ENCODE measurements at regions not wholly inside any gene's neighbourhood (a gene's known extent, or its start where the extent isn't known, plus 50 kb on each side); places are given as distances from the start of the nearest gene placed in this dataset.
"Not testable (repeated sequence)": the region's sequence is repeated elsewhere in the genome, so short reads cannot be mapped to it uniquely, and the experiment has no call there.

DNA sequence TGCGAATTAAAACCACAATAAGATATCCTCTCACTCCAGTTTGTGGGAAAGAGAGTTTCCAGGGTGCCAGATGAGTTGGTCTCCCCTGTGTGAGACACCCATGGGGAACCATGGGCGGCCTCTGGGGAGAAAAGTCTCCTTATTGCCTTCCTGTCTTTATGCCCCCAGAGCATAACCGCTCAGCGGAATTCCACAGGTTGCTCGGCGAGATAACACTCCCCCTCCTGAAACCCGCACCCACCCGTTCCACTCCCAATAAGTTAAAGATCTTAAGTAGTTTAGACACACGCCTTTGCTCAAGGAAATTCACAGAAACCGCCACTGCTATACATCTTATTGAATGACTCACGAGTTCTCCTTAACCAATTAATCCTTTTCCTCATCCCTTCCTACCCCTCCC, 1361.6 kb downstream of the CDH11 start:
- TF ChIP-seq POLR2A (IDR thresholded peaks at IDR 0.05) = not testable (repeated sequence)
- TF ChIP-seq, protein P1, sequence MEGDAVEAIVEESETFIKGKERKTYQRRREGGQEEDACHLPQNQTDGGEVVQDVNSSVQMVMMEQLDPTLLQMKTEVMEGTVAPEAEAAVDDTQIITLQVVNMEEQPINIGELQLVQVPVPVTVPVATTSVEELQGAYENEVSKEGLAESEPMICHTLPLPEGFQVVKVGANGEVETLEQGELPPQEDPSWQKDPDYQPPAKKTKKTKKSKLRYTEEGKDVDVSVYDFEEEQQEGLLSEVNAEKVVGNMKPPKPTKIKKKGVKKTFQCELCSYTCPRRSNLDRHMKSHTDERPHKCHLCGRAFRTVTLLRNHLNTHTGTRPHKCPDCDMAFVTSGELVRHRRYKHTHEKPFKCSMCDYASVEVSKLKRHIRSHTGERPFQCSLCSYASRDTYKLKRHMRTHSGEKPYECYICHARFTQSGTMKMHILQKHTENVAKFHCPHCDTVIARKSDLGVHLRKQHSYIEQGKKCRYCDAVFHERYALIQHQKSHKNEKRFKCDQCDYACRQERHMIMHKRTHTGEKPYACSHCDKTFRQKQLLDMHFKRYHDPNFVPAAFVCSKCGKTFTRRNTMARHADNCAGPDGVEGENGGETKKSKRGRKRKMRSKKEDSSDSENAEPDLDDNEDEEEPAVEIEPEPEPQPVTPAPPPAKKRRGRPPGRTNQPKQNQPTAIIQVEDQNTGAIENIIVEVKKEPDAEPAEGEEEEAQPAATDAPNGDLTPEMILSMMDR (IDR thresholded peaks at IDR 0.05) = not testable (repeated sequence)

All from transverse colon (tissue), 3 donors.